DMS153 treated with DMSO at 0.1 percent for 48 hours (cell line): ENCODE measurements at regions not wholly inside any gene's neighbourhood (a gene's known extent, or its start where the extent isn't known, plus 50 kb on each side); places are given as distances from the start of the nearest gene placed in this dataset.
A peak's percentile ranks its signal among the peaks of the same experiment; 100 is the strongest.

ENCODE experiments used
- DNase-seq: peaks from one replicate; lab custom pipeline; 2025; ENCODE audit not compliant: unreplicated experiment; lab: John Stamatoyannopoulos, UW

DNA sequence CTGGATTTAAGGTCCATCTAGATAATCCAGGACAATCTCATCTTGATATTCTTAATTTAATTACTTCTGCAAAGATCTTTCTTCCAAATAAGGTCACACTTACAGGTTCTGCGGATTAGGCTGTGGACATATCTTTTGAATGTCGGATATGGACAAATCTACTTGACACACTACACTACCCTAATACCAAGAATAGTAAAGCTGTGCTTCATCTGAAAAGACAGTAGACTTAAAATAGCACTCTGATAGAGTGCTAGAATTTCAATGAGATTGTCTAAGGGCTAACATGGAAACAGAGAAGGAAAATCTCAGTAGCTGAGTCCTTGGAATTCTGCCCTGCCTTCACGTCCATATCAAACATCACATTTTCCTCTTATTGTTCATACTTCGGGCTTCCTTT, 1238.0 kb downstream of the EPHA7 start:
- DNase-seq = no peak

- DNase-seq = no peak
Measured at GRCh38 chr6:92180090-92180489, 1239.3 kb downstream of the EPHA7 start.

- DNase-seq = no peak
Measured at GRCh38 chr6:92176666-92177065, 1242.7 kb downstream of the EPHA7 start.

GRCh38 chr6:92174398-92175073, 1244.8 kb downstream of the EPHA7 start:
- no peak for DNase-seq

DNA sequence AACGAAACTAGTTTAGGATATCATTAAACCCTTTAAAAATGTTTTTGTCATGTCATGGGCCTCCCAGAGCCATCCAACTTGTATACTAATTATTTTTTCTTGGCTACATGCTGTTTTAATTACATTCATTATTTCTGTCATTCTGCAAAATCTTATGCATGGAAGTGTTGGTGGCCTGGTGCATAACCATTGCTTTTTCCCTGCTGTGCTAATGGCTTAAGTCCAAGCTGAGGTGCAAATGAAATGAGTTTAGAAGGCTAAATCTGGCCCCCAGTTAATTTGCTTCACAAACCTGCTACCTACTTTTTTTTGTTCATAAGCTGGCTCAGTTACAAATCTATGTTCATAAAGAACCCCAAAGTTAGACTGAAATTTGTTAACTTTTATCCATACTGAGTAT, 1249.9 kb downstream of the EPHA7 start:
- no peak for DNase-seq

DNA sequence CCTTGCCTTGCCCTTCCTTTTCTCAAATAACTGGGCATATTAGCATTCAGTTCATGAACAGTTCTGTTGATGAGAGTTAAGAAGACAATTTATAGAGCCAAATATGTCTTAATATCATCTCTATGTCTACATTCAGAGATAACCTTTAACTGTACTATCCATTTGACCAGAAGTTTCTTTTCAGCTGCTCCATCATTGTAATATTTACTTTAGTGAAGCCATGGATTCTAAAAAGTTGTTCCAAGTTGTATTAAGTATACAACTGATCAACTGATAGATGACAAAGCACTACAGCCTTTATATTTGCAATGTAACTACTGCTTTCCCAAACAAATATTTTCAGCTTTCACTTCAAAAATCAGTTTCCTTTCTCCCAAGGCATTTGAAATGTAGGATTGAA, 1252.7 kb downstream of the EPHA7 start:
- DNase-seq = no peak

GRCh38 chr6:92161953-92162352, 1257.4 kb downstream of the EPHA7 start:
- no peak for DNase-seq

DNA sequence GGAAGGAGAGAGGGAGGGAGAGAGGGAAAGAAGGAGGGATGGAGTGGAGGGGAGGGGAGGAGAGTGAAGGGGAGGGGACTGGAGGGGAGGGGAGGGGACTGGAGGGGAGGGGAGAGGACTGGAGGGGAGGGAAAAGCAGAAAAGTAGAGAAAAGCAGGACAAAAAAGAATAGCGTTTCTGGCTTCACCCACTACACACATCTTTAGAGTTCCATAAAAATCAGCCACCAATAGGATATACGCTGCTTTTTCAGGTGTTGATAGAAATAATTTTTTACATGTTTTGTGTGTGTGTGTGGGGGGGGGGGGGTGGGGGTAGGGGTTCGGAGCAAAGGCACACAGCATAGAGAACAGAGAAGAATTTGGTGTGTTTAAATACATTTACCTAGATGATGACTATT, 1259.1 kb downstream of the EPHA7 start:
- no peak for DNase-seq

GRCh38 chr6:92159046-92159445, 1260.3 kb downstream of the EPHA7 start:
- DNase-seq = no peak

- DNase-seq = no peak
Measured at GRCh38 chr6:92150553-92150952, 1268.8 kb downstream of the EPHA7 start.

- DNase-seq = no peak
Measured at GRCh38 chr6:92147246-92147645, 1272.1 kb downstream of the EPHA7 start.

DNA sequence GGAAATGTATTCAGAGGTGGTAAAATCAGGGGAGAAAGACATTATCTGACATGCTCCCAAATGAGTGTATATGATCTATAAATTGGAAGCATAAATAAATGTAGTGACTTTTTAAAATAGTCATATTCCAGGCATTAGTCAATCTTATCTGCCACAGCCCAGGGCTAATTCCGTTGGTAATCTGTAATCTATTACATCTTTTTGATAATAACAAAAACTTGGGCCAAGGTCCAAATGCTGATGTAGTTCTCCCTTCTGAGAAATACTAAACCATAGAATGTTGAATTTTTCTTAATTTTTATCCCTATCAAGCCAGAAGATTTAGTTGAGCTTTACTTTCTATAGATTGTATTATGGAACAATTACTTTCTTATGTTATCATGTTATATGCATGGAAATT, 1279.8 kb downstream of the EPHA7 start:
- DNase-seq = no peak

DNA sequence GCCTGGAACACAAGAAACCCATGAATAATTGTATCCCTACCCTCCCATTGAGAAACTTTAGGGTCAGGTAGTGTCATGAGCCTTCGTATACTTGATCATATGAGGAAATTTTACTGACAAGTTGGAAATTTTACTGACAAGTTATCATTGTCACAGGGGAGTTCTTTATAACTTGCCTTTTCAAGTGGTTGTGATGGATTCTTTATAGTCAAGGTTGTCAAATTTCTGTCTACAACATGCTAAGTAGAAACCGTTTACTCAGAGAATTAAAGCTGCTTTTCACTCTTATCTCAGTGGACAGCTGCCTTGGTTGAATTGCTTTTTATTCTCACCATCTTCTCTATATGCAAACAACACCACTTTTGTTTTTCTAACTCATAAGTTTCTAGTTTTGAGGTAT, 1286.4 kb downstream of the EPHA7 start:
- DNase-seq = no peak

DNA sequence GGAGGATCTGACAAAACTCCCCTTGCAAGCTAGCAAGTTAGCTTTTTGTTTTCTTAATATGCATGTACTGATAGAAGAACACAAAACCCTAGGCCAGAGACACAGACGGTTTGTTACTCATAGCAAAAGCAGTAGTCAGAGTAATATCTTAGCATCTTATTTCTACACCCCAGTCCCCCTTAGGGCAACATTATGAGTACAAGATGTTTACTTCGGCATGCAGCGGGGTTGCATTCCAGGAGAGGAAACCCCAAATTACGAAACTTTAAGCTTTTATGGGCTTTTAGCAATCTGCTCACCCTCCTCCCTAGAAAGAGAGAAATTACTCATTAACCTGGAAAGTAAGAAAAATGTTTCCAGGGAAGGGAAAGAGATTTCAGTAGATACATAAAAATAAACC, 1286.9 kb downstream of the EPHA7 start:
- no peak for DNase-seq

- no peak for DNase-seq
Measured at GRCh38 chr6:92130944-92131343, 1288.4 kb downstream of the EPHA7 start.

DNA sequence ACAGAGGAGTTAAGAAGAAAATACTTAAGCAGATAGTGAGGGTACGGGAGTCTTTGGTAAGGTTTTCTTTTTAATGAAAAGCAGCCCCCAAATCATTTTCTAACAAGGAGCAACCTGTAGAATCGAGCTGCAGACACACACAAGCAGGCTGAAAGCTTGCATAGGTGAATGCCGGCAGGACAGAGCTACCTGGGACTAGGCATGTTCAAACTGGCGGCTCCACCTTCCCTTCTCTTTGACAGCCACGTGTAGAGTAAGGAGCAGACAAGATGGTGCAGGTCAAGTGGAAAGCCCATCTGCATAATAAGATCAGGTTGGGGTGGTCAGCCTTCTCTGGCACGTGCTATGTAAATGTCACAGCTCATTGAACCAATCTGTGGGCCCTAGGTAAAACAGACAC, 1292.4 kb downstream of the EPHA7 start:
- no peak for DNase-seq

DNA sequence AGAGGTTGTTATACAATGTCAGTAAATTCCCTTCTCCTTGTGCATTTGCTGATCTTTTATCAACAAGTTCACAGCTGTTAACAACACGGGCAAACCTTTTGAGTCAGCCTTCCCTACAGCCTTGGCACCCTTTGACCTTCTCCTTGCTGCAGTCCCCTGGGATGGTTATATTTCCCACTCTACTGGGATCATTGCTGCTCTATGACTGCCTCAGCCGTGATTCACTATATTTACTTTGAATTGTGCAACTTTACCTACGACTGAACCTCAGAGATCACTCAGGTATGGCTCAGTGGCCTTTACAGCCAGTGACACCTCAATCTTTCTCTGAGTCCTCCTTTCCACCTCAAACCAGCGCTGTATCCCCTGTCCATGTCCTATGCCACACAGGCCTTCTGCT, 1293.3 kb downstream of the EPHA7 start:
- no peak for DNase-seq

- DNase-seq = no peak
Measured at GRCh38 chr6:92125681-92126080, 1293.7 kb downstream of the EPHA7 start.

DNA sequence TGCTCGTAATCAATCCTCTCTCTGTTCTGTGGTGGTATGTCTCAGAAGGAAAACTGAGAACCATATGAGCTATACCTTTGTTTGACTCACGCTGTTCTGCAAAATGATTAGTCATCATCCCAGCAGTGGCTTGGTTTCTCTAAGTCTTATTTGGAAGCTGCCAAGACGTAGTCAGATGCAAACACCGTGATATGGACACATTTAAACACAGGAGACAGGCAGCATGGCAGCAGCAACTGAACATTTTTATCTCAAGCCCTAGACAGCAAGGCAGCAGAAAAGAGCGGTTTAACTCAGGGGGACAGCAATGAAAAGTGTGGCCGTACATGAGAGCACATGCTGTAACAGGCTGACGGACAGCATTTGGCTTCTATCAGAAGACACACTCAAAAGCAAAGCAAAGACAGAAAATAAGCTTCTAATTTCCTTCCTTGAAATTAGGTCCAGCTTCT, 1295.1 kb downstream of the EPHA7 start:
- DNase-seq = no peak

- peak; percentile 67 for DNase-seq
Measured at GRCh38 chr6:92122746-92123145, 1296.6 kb downstream of the EPHA7 start.

- no peak for DNase-seq
Measured at GRCh38 chr6:92121228-92121627, 1298.1 kb downstream of the EPHA7 start.

- no peak for DNase-seq
Measured at GRCh38 chr6:92117800-92118199, 1301.6 kb downstream of the EPHA7 start.

DNA sequence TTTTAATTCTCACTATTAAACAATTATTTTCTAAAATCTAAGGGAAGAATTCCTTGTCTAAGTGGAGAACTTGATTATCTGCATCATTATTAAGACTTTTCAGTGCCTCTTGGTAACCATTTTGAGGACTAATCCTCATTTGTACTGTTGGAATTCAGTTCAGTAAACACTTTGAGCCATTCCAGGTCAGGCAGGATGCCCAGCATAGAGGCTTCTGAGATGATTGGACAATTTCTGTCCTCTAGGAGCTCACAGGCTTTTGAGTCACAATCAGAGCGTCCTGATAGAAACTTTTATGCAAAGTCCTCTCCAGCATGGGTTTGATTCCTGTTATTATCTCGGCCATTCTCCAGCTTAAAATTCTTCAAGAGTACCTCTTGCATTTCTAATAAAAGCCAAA, 1304.6 kb downstream of the EPHA7 start:
- no peak for DNase-seq
